GM19468 (cell line): ENCODE measurements at regions not wholly inside any gene's neighbourhood (a gene's known extent, or its start where the extent isn't known, plus 50 kb on each side); places are given as distances from the start of the nearest gene placed in this dataset.
"Not testable (repeated sequence)": the region's sequence is repeated elsewhere in the genome, so short reads cannot be mapped to it uniquely, and the experiment has no call there.

Source experiments
- ATAC-seq: cut with Tn5 transposase; IDR thresholded peaks from one replicate; pipeline ENCODE4 v1.9.1; 2021; ENCODE audit warnings: mild to moderate bottlenecking, moderate library complexity, moderate number of reproducible peaks; ENCODE audit not compliant: unreplicated experiment; ENCODE audit errors: extremely low read depth

DNA sequence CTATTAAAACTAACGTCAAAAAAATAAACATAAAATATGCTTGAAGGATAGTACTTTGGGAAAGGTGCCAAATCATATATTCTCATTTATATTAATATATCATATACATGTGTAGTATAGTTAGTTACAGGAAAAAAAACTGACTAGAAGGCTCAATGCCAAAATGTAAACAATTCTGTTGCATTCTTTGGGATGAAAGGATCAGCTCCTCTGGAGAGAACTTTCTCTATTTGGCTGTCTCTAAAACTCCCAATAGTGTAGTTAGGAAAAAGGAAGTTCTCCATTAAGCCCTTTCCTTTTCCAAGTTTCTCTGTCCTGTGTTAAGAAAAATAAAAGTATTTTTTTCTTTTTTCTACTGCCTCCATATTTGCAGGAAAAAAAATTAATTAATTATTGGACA lies 86.5 kb upstream of the BTN3A2 start:
- ATAC-seq = no peak

DNA sequence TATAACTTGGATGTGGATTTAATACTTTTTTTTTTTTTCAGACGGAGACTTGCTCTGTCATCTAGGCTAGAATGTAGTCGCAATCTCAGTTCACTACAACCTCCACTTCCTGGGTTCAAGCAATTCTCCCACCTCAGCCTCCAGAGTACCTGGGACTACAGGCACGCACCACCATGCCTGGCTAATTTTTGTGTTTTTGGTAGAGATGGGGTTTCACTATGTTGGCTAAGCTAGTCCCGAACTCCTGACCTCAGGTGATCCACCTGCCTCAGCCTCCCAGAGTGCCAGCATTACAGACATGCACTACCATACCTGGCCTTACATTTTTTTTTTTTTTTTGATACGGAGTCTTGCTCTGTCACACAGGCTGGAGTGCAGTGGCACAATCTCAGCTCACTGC lies 85.6 kb upstream of the BTN3A2 start:
- not testable (repeated sequence) for ATAC-seq

DNA sequence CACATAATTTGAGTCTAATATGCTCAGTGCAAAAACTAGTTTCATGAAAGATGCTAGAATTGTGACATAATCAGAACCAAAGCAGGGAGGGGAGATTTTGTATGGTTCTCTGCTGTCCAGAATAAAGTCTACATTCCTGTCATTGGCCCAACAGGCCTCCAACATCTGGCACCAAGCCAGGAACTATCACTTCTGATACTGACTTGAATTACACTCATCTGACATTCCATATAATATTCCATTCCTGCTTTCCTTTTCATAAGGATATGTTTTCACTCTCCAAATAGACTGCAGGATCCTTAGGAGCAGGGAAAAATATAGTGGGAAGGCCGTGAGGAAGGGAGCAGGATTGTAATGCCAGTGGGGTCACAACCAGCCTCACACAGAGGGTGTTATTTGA lies 84.6 kb upstream of the BTN3A2 start:
- ATAC-seq = no peak

DNA sequence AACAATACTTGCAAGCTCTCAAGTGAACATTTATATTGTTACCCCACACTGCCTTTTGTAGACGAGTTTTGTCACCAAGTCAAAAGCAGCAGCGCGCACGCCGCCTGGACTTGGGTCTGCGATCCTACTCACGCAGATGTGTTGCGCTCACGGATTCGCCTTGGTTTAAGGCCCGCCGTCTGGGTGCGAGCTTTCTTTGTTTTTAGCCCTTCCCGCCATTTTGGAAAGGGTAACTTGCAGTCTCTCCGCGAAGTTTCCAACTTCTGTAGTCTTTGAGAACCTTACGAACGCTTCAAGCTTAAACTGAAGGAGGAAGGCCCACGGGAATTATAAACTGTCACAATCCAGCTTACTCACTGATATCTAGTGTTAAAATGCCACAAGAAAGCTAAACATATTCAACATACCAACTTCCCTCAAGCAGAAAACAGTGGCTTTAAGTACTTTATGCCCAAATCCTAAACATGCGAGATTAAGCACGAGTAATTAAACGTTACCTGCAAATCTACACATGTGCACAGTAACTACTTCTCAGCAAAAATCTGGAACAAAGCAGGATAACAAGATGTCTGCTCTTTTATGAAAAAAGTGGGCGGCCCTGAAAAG lies 80.4 kb upstream of the BTN3A2 start:
- no peak for ATAC-seq

DNA sequence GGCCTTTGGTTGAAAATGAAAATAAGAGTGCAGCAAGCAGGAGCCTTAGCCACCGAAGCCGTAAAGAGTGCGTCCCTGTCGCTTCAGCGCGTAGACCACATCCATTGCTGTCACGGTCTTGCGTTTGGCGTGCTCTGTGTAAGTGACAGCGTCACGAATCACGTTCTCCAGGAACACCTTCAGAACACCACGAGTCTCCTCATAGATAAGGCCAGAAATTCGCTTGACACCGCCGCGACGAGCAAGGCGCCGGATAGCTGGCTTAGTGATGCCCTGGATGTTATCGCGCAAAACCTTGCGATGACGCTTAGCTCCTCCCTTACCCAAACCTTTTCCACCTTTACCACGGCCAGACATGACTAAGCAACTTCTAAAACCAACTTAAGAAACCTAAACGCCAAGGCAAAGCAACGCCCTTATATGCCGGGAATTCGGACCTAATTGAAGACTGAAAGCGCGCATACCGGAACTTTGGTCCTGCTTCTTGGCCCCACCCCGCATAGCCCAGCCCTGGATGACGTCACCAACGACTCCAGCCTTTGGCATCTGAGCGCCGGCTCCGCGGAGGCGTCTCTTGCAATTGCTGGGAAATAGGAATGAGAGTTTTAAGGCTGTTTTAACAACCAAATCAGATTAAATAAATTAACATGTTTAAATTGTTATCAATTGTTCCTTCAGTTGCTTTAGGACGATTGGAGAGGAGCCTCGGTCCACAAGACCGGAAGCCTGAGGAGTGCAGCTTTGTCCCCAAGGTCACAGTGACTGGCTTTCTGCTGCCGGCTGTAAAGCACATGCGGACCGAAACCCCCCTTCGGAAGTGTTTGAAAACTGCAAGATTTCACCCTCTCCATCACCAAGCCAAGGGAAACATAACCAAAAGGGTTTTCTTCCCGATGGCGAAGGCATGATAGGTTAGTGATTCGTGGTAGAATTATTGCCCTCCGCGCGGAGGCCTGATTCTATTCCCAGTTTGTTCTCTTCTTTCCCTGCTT lies 79.6 kb upstream of the BTN3A2 start:
- peak; percentile 35 for ATAC-seq

DNA sequence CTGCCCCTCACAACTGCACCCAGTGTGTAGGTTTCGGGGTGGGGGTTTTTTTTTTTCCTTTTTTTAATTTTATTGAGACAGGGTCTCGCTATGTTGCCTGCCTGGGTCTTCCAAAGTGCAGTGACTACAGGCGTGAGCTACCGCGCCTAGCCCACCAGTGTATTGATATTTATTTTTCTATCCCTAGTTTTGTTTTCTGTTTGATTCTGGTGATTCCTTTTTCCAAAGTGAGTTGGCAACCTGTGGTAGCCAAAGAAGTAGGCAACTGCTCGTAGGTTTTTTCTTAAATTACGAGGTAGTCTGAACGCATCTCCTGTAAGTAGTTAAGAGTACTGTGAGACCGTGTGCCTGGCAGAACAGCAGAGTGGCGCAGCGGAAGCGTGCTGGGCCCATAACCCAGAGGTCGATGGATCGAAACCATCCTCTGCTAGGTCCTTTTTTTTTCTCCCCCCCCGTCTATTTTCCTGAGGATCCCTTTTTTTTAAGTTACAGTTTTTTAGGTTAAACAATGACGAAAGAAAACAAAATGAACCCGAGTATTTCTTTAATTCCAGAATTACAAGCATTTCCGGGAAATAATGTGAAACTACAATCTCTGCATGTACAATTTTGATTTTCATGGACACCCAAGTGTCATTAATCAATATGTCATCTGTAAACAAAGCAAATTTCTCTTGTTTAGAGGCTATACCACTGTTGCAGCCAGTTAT lies 78.7 kb upstream of the BTN3A2 start:
- no peak for ATAC-seq

DNA sequence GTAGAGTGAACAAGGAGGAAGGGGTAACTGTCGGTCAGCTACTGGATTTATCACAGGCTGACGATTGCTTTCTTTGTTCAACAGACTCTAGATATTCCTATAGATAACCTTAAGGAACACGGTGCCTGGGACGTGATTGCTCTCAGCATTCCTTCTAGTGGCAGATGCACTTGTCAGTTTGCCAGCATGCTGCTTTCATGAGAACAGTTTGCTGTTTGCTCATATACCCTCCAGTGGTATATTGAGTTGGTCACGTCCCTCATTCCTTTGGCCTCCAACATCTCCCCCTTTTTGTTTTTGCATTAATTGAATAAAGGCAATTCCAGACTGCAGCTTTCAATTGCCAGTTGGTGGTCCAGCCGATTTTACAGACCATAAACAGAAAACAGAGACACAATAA lies 76.8 kb upstream of the BTN3A2 start:
- ATAC-seq = no peak

DNA sequence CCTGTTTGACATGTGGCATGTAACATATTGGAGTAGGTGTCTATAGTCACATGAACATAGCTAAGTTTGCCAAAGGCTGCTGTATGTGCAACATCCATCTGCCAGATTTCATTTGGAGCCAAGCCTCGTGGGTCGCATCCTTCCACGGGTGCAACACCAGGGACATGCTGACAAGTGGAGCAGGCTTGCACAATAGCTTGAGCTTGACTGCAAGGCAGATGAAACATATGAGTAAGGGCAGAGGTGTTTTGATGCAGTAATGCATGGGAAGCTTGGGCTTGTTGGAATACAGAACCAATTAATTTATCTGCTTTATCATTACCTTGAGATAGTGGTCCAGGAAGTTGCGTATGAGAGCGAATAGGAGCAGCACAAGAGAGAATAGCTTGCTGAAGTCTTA lies 74.1 kb upstream of the BTN3A2 start:
- no peak for ATAC-seq

DNA sequence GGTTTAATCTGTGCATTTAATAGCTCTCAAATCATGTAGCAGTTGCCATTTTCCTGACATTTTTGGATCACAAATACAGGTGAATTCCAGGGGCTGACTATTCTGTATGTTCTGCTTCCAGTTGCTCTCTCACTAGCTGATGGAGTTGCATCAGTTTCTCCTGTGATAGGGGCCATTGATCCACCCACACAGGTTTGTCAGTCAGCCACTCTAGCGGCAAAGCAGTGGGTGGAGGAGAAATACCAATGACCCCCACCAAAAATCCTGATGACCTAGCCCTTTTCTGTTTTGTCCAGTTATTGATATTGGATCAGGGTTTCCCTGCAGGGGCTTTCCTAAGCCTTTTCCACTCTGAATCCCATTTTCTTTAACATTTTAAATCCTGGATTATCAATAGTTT lies 72.3 kb upstream of the BTN3A2 start:
- ATAC-seq = no peak

DNA sequence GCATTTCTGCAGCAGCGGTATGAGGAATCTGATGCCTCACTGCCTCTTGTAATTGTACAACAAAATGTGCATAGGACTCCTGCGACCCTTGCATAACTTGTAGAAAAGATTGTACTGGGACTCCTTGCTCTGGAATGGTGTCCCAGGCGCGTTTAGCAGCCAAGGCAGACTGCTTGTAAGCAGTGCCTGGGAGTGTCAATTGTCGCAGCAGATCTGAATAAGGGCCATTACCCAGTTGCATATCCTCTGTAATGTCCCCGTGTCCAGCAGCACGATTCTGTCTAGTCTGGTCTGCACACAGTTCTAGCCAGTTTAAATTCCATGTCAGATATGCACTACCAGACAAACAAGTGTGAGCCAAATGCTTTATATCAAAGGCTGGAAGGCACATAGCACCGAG lies 70.7 kb upstream of the BTN3A2 start:
- ATAC-seq = no peak

DNA sequence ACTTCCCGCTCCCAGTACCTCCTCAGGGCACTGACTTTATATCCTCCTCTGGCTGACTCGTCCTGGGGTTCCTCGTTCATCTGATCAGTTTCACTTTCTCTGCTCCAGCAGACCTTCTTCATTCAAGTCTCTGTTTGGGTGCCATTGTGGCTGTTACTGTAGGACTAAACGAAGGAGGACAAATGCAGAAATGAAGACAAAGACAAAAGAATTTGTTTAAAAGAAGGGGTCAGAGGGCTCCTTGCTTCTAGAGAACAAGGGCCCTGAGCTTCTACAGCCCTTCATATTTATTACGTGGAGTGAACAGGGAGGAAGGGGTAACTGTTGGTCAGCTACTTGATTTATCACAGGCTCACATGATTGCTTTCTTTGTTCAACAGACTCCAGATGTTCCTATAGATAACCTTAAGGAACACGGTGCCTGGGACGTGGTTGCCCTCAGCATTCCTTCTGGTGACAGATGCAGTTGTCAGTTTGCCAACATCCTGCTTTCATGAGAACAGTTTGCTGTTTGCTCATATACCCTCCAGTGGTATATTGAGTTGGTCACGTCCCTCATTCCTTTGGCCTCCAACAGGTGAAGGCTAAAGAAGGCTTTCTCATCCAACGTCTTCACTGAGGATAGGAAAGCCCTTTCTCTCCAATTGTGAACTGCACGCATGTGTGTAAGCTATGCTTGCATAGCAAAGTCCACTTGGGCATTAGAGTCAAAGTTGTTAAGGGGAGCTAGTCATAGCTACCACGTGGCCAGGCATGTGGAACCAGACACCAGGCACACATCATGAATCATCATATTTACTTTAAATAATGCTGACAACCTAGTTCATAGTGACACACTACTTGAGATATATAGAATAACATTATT lies 69.1 kb upstream of the BTN3A2 start:
- ATAC-seq = no peak

DNA sequence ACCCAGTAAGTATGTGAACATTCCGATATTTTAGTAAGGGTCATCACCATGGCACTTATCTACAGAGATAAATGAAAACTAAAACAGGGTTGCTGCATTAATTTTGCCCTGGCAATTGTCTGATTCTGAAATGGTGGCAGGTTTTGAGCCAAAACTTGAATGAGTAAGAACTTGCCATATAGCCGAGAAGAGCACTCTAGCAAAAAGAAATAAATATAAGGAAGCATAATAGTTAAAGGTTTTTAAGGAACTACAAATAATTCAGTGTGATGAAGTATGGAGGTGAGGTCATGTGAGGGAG lies 68.5 kb upstream of the BTN3A2 start:
- ATAC-seq = no peak

DNA sequence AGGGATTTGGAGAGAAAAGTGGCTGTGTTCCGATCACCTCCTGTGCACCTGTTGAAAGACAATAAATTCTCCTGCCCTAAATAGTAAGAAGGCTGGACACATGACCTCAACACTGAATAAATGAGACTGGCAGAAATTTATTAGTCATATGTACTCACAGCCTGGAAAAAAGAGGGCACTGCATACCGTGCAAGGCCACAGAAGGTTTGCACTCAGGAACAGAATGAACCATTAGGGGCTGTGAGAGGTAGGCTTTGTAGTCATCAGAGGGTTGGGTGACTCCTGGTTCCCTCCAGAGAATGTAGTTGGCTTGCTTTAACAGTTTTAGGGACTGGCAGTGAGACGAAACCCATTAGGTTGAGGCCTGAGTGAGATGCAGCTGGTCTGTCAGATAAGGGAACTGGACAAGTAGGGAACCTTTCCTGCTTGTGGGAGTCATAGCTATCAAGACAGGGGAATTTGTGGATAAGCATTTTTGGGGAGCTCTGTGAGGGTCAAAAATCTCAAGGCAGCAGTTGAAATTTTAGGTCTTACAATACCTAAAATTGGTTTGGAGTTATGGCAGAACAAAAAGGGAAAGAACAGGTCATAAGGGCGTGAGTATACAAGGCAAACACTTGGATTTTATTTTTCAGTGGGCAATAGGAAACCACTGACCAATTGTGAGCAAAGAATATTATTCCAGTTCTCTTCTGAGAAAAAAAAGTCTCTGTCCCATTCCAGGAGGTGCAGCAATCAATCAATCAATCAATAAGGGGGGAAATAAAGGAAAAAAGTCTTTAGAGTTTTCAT lies 67.9 kb upstream of the BTN3A2 start:
- no peak for ATAC-seq

DNA sequence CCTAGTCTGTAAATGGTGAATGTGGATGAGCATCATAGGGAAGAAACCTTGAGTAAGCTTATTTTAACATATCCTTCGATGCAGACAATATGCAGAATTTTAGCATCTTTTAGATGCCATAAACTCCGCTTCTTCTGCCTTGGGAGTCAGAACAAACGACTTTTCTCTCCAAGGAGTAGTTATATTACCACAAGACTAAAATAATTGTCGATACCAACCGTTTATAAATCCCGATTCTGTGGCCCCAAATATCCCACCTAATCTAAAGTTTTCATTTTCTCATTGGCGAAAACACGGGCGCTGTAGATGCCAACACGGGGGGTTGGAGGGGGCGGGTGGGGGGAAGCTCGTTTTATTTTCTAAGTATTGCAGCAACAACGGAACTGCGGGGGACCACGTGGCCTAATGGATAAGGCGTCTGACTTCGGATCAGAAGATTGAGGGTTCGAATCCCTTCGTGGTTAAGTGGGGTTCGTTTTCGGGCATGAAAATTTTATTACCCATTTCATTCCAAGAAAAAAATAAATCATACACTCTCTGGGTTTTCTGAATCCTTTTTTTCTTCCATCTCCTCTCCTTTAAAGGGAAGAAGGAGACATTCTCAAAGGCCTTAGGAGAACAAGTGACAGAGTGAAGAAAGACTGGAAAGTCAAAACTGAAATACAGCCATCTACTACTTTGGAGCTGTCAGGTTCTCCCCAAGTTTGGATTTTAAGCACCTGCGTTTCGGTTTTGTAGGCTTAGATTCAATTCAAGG lies 65.5 kb upstream of the BTN3A2 start:
- ATAC-seq = no peak

DNA sequence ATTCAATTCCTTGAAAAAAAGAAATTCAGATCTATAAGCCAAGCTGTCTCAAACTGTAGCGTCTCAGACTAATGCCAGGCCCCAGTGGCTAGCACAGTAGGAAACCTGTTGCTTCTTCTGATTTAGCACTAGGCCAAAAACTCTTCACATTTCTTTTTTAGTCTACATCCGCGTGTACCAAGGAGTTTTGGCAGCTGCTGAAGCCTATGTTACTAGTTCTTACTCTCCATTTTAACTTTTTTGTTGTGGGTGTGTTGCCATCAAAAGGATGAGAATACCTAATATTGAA lies 65.0 kb upstream of the BTN3A2 start:
- no peak for ATAC-seq

DNA sequence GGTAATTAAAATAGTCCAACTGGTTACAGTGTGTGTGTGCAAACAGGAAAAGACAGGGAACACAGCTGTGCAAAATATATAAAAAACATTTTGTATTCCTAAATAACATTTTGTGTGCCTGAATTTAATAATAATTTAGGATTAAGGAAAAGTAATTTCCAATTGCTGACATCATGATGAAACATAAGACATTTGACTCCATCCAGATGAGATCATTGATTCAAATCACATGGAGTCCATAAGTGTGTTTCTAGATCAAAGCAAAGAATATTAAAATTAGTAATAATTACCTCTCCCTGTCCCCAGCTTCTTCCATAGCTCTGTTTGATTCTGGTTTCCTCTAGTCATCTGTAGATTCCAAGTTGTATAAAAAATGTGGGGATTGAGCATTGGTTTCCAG lies 64.6 kb upstream of the BTN3A2 start:
- no peak for ATAC-seq

DNA sequence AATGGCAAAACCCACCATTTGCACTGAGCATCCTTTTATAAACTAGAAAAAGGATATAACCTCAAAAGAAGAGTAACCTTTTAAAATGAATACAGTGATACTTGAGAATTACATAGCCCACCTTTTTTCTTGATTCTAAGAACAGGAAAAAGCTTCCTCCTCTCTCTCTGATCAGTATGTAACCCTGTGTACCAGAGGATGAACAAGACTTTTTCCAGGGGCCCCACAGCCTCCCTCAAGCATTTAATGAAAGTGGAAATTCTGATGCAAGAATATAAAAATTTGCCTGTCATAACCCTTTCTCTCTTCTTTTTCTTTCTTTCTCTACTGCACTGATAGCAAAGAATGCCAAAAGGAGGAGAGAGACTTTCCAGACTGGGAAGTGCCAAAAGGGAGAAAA lies 64.2 kb upstream of the BTN3A2 start:
- ATAC-seq = no peak

DNA sequence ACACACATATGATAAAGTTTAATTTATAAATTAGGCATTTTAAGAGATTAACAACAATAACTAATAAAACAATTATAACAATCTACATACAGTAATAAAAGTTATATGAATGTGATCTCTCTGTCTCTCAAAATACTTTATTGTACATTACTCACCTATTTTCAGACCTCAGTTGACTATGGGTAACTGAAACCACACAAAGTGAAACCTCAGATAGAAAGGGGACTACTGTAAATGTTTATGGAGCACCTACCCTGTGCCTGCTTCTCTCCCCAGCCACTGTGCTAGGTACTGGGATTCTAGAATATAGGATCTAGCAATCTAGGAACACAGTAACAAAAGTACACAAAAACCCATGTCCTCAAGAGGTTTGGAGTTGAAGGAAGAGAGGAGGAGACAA lies 63.4 kb upstream of the BTN3A2 start:
- ATAC-seq = no peak

DNA sequence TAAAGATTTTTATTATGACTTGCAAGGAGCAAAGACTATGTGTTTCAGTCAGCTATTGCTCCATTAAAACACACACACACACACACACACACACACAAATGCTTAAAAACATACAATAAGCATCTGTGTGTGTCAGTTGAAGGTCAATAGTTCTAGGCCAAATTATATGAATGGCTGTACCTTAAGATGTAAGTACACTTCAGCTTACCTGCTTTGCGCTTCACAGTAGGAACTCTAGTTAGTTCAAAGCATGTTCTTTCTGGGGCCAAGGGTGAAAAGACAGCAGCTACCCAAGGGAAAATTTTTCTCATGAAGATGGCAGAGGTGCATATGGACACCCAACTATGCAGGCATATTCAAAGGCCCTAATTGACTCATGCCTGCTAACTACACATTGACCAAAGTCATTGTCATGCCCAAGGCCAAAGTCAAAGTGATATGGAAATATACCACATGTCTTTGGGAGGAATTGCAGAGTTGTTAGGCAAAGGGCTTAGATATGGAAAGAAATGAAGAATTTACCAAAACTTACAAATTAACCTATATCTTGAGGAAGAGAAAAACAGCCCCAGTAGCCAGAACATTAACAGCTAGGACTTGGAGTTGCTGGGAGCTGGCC lies 61.9 kb upstream of the BTN3A2 start:
- ATAC-seq = no peak
